ENCODE measurements at regions not wholly inside any gene's neighbourhood (a gene's known extent, or its start where the extent isn't known, plus 50 kb on each side); places are given as distances from the start of the nearest gene placed in this dataset.

- no peak overlapping the region for H3K4me3 ChIP-seq (ENCODE audit: low read depth, low read length, poor library complexity, severe bottlenecking)
- no peak for TF ChIP-seq CTCF (IDR thresholded peaks at IDR 0.05; ENCODE audit: low read length)
- TF ChIP-seq EZH2 (IDR thresholded peaks at IDR 0.05; ENCODE audit: borderline replicate concordance, low read length), result no peak
- H3K27me3 ChIP-seq (ENCODE audit: insufficient read depth, low read length), result no peaks in the 10 kb centered on the region
- no peaks in the 10 kb centered on the region for H3K4me1 ChIP-seq (ENCODE audit: insufficient read depth, low read length, severe bottlenecking)
- no peaks in the 10 kb centered on the region for H3K36me3 ChIP-seq (ENCODE audit: insufficient read depth, low read length)
- H3K9ac ChIP-seq (ENCODE audit: low read length), result no peak overlapping the region
- H2AFZ ChIP-seq (ENCODE audit: low read length), result no peak overlapping the region
- H3K9me3 ChIP-seq (ENCODE audit: low read length), result no peaks in the 10 kb centered on the region
- no peak overlapping the region for H3K4me2 ChIP-seq (ENCODE audit: low read length)
- no peaks in the 10 kb centered on the region for H3K79me2 ChIP-seq (ENCODE audit: insufficient read depth, low read length)
- no peaks in the 10 kb centered on the region for H4K20me1 ChIP-seq (ENCODE audit: insufficient read depth, low read length)
- no peaks in the 10 kb centered on the region for H3F3A ChIP-seq (ENCODE audit: insufficient read depth, low read length)
- no peak overlapping the region for H3K27ac ChIP-seq (ENCODE audit: low read depth, low read length, poor library complexity, severe bottlenecking)
- no peaks in the 10 kb centered on the region for H3K9me2 ChIP-seq (ENCODE audit: low read depth, low read length)
These were observed 134.8 kb upstream of the SLC4A4 start for GRCh38 chr4:71204056-71204455.

- Histone ChIP-seq H3K27me3 (ENCODE audit: insufficient read depth, low read length) (no peaks in the 10 kb centered on the region), H4K20me1 (ENCODE audit: insufficient read depth, low read length) (no peaks in the 10 kb centered on the region), H3K9ac (ENCODE audit: low read length) (no peak overlapping the region), H3K9me2 (ENCODE audit: low read depth, low read length) (no peaks in the 10 kb centered on the region), H3K36me3 (ENCODE audit: insufficient read depth, low read length) (no peaks in the 10 kb centered on the region), H3K27ac (ENCODE audit: low read depth, low read length, poor library complexity, severe bottlenecking) (no peak overlapping the region), H3F3A (ENCODE audit: insufficient read depth, low read length) (no peaks in the 10 kb centered on the region), H3K9me3 (ENCODE audit: low read length) (no peaks in the 10 kb centered on the region), H3K4me1 (ENCODE audit: insufficient read depth, low read length, severe bottlenecking) (no peaks in the 10 kb centered on the region), H3K79me2 (ENCODE audit: insufficient read depth, low read length) (no peaks in the 10 kb centered on the region), H2AFZ (ENCODE audit: low read length) (no peak overlapping the region), H3K4me3 (ENCODE audit: low read depth, low read length, poor library complexity, severe bottlenecking) (no peak overlapping the region), H3K4me2 (ENCODE audit: low read length) (no peak overlapping the region)
- TF ChIP-seq EZH2 (IDR thresholded peaks at IDR 0.05; ENCODE audit: borderline replicate concordance, low read length), result no peak
- TF ChIP-seq CTCF (IDR thresholded peaks at IDR 0.05; ENCODE audit: low read length), result no peak
These were observed 132.1 kb upstream of the SLC4A4 start for GRCh38 chr4:71206763-71207162.

GRCh38 chr4:71209161-71209560 lies 129.7 kb upstream of the SLC4A4 start:
- H4K20me1 ChIP-seq (ENCODE audit: insufficient read depth, low read length), result no peaks in the 10 kb centered on the region
- no peak overlapping the region for H2AFZ ChIP-seq (ENCODE audit: low read length)
- no peaks in the 10 kb centered on the region for H3K9me2 ChIP-seq (ENCODE audit: low read depth, low read length)
- H3K9ac ChIP-seq (ENCODE audit: low read length), result no peak overlapping the region
- H3K4me3 ChIP-seq (ENCODE audit: low read depth, low read length, poor library complexity, severe bottlenecking), result no peak overlapping the region
- no peaks in the 10 kb centered on the region for H3K9me3 ChIP-seq (ENCODE audit: low read length)
- H3K4me1 ChIP-seq (ENCODE audit: insufficient read depth, low read length, severe bottlenecking), result no peaks in the 10 kb centered on the region
- H3K4me2 ChIP-seq (ENCODE audit: low read length), result no peak overlapping the region
- no peaks in the 10 kb centered on the region for H3K36me3 ChIP-seq (ENCODE audit: insufficient read depth, low read length)
- no peak overlapping the region for H3K27ac ChIP-seq (ENCODE audit: low read depth, low read length, poor library complexity, severe bottlenecking)
- H3K79me2 ChIP-seq (ENCODE audit: insufficient read depth, low read length), result no peaks in the 10 kb centered on the region
- H3F3A ChIP-seq (ENCODE audit: insufficient read depth, low read length), result no peaks in the 10 kb centered on the region
- TF ChIP-seq EZH2 (IDR thresholded peaks at IDR 0.05; ENCODE audit: borderline replicate concordance, low read length), result no peak
- no peak for TF ChIP-seq CTCF (IDR thresholded peaks at IDR 0.05; ENCODE audit: low read length)
- H3K27me3 ChIP-seq (ENCODE audit: insufficient read depth, low read length), result no peaks in the 10 kb centered on the region

All from OCI-LY1 (cell line).